GM18861 (cell line): ENCODE measurements at regions not wholly inside any gene's neighbourhood (a gene's known extent, or its start where the extent isn't known, plus 50 kb on each side); places are given as distances from the start of the nearest gene placed in this dataset.
"Not testable (repeated sequence)": the region's sequence is repeated elsewhere in the genome, so short reads cannot be mapped to it uniquely, and the experiment has no call there.

ENCODE experiments used
- ATAC-seq: cut with Tn5 transposase; IDR thresholded peaks from one replicate; pipeline ENCODE4 v1.9.1; 2021; ENCODE audit not compliant: unreplicated experiment

DNA sequence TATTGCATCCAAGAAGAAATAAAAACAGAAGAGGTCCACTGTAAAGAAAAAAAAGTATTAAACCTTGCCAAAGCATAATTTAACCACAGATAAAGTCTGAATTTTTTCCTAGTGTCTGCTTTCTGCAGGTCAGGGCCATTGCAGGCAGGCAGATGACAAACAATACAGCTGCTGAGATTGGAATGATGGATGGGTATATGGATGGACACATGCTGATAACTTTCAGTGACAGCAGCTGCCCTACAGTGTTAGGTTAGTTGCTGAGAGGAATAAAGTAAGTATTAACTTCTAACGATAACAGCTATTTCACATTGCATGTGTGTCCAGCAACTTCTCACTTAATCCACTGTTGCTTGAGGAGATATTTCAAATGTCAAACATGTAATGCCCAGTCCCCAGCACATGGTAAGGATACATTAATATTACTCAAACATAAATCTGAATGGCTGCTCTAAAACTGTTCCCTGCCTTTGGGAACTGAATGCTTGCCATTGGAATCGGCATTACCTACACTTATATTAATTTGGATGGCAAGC, 515.3 kb downstream of the RMST start:
- ATAC-seq, result no peak

DNA sequence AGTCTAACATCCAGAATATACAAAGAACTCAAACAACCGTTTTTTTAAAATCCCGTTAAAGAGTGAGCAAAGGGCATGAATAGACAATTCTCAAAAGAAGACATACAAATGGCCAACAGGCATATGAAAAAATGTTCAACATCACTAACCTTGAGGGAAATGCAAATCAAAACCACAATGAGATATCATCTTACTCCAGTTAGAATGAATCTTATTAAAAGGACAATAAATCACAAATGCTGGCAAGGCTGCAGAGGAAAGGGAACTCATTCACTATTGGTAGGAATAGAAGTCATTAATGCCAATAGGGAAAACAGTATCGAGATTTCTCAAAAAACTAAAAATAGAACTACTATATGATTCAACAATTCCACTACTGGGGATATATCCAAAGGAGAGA, 520.1 kb downstream of the RMST start:
- ATAC-seq, result no peak

DNA sequence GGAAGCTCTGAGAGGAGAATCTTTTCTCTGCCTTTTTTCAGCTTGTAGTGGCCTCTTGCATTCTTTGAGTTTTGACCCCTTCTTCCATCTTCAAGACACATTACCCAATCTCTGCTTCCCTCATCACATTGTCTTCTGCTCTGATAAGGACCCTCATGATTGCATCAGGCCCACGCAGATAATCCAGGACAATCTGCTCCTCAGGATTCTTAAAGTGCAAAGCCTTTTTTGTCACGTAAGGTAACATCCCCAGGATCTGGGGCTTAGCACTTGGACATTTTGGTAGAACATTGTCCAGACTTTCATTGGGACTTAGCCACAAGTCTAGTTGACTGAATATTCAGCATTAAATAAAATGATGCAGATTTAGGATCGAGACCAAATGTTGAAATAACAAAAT, 521.2 kb downstream of the RMST start:
- ATAC-seq, result no peak

DNA sequence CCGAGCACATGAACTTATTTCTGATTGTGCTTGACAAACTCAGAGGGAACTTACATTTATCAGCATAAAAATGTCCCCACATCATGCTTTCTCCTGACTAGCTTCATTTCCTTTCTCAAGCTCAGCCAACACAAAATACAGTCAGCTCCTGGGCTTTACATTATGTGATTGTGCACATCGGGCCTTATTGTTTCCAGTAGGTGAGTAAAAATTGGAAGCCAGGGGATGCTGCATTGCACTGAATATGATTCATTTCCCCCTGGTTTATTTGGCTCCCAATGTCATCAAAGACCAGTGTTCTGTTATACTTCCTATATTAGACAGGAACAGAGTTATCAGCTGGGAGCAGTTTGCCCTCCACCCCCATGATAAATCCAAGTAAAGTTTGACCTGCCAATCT, 521.8 kb downstream of the RMST start:
- no peak for ATAC-seq

DNA sequence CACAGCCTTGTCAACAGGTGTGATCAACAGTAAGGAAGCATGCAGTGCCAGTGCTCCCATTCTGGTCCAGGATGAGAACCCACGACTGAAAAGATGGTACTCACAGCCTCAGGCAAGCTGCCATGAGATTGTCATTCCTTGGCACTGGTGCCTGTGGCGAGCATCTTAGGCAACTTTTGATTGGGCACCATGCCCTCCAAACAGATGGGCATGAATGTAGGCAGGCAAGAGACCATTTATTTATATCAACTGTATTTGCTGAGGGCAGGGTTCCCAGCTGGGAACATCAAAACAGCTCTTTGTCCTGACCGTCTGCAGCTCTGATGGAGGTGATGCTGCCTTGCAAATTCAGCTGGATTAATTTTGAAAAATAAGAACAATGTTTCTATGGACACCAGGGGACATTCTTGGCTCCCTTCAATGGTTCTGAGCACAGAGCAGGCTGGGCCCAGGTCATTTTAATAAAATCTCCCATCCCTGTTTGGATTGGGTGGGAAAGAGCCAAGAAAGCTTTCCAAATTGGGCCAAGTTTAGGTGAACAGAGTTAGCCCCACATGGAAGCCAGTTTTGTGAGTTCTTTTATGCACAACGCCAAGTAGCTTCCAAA, 522.5 kb downstream of the RMST start:
- no peak for ATAC-seq

DNA sequence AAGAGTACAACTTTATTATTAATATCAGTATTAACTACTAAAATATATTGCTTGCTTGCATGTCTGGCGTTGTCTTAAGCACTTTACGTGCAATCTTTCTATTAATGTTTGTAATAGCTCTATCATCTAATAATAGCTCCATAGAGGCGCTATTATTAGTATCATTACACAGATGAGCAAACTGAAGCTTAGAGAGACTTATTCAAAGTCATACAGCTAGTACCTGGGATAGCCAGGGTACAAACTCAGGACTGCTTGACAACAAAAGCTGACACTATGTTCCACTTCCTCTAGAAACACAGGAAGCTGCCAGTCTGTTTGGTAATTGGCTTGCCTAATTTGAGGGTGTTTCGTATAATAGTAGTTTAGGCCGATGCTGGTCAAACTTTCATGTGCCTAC, 523.2 kb downstream of the RMST start:
- ATAC-seq, result no peak

DNA sequence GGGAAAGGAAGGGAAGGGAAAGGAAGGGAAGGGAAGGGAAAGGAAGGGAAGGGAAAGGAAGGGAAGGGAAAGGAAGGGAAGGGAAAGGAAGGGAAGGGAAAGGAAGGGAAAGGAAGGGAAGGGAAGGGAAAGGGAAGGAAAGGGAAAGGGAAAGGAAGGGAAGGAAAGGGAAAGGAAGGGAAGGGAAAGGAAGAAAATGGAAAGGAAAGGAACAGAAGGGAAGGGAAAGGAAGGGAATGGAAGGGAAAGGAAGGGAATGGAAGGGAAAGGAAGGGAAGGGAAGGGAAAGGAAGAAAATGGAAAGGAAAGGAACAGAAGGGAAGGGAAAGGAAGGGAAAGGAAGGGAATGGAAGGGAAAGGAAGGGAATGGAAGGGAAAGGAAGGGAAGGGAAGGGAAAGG, 526.0 kb downstream of the RMST start:
- not testable (repeated sequence) for ATAC-seq

DNA sequence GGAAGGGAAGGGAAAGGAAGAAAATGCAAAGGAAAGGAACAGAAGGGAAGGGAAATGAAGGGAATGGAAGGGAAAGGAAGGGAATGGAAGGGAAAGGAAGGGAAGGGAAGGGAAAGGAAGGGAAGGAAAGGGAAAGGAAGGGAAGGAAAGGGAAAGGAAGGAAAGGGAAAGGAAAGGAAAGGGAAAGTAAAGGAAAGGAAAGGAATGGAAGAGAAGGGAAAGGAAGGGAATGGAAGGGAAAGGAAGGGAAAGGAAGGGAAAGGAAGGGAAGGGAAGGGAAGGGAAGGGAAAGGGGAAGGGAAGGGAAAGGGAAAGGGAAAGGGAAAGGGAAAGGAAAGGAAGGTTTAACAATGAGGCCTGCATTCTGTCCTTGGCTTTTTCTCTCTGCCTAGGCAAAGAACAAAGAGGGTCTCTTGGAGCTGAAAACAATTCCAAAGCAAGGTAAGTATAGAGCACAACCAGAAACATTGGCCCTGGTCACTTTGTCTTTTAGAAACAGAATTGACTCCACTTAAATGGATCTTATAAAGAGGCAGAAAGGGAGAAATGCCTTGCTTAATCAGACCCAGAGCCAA, 525.9 kb upstream of the TMPO start:
- no peak for ATAC-seq

DNA sequence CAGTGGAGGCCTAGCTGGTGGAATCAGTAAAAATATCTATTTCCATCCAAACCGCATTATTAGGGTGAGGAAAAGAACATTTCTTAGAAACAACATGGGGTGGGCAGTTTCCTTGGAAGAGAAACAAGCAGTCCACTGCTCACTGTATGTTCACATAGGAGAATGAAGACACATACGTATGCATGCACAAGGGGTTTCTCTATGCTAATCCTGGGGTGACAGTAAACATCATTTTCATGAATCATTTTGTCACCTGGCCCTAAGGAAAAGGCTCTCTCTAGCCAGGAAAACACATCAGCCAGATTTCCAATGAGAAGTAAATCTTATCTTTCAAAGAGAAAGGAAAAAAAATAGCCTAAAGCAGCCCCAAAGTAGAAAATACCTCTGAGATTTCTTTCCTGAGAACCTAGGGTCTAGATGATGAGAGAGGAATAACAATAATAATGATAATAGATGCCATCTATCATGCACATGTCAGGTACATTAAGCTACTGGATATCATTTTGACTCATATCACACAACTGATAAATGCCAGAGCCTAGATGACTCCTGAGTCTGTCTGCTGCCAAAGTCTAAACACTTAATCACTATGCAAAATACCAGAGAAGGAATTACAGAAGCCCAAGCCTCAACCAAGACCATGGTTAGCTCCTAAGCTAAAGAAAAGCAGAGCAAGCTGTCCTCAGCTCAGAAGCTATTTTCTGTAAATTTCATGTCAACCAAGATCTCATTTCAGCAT, 520.5 kb upstream of the TMPO start:
- ATAC-seq, result no peak

DNA sequence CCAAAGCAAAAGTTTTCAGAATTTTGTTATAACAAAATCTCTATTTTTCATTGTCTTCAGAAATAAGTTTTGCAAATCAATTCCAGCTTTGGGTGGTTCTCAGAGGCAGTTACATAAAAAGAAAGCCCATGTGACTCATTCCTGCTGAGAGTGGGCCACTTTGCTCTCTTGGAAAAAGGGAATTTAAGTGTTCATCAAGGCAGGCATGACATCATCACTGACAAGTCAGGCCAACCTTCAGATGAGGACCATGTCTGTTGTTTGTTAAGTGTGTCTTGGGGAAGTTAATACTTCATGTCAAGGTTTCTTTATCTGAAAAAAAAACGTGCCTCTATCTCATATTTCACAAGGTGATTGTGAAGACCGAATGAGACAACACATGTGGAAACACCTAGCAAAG, 519.8 kb upstream of the TMPO start:
- no peak for ATAC-seq

DNA sequence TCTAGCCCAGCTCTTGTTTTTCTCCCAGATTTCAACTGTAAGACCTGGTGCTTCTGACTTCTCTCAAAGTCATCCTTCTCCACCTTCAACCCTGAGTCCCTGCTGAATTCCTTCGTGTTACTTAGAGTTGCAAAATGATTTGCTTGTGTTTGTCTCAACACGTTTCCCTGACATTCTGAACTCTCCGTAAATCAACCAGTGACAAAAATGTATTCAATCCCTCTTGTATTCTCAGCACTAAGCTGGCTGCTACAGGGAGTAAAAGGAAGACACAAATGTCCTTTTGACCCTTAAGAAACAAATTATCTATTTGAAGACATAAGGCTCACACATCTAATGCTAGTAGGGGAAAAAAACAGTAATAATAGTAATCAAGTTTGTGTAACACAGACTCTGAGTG, 514.0 kb upstream of the TMPO start:
- ATAC-seq, result no peak

DNA sequence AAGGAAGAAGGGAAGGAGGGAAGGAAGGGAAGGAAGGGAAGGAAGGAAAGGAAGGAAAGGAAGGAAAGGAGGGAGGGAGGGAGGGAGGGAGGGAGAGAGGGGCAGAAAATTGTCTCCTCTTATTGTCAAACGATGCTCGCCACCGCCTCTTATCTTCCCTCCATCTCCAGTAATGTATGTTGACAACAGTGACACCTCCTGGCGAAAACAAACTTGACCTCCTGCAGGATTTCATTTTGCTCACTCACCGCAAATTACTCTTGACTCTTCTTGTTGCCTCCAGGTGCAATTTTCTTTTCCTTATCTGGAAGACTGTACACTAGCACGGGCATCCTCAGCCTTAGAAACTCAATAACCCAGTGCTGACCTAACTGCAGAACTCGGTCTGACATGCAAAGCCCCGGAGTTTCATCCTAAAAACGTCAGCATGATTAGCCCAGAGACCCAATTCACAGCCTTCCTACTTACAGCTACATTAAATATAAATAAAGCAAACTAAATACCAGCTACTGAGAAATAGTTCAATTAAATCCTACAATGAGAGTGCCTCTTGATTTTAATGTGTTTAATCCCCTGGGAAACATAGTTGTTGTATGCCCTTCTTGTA, 512.4 kb upstream of the TMPO start:
- ATAC-seq, result peak; percentile 72

DNA sequence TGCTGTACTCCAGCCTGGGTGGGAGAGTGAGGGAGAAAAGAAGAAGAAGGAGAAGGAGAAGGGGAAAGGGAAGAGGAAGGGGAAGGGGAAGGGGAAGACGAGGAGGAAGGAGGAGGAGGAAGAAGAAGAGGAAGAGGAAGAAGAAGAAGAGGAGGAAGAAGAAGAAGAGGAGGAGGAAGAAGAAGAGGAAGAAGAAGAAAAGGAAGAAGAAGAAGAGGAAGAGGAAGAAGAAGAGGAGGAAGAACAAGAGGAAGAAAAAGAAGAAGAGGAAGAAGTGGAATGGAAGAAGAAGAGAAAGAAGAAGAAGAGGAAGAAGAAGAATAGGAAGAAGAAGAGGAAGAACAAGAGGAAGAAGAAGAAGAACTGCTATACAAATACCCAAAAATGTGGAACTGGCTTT, 507.4 kb upstream of the TMPO start:
- no peak for ATAC-seq

DNA sequence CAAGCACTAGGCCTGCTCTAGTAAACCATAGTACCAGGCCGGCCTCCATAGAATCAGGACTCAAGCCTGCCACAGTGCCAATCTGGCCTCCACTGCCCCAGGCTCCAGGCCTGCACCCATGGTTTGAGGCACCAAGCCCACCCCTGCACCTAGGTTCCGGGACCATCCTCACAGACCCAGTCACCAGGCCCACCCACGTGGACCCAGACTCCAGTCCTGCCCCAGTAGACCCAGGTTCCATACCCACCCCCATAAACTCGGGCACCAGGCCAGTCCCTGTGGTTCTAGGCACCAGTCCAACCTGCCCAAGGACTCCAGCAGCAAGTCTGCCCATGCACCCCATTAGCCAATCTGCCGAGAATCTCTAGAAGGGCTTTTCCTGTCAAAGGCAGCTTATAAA, 501.8 kb upstream of the TMPO start:
- ATAC-seq, result no peak

DNA sequence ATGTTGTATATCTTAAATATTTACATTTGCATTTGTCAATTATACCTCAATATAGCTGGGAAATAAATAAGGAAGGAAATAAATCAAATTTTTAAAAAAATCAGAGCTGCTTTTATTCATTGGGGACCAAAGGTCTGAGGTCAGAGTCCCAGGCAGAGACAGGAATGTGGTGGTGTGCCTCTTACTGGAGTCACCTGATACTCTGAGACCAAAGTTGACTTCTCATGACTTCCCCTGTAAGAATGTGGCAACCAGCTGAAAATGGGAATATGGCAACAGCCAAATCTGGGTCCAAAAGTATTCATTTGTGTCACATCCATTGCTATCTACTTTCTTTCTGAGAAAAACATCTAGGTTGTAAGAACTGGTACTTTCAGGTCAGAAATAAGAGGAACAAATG, 496.6 kb upstream of the TMPO start:
- no peak for ATAC-seq

DNA sequence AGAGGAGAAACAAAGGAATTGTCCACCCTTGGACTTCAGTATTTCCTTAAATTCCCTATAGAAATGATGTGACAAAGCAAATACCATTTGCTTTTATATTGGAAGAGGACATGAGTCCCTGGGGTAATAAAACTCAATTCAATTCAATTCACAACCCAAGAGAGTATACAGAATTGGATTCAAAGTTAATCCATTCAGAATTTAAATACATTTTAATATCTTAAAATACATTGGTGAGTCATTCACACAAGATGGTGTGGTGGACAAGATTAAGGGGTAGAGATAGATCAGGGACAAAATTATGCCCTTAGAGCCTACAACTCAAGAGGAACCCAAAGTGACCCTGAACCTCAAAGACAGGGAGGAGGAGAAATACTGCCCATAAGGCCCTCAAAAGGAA, 495.0 kb upstream of the TMPO start:
- no peak for ATAC-seq

DNA sequence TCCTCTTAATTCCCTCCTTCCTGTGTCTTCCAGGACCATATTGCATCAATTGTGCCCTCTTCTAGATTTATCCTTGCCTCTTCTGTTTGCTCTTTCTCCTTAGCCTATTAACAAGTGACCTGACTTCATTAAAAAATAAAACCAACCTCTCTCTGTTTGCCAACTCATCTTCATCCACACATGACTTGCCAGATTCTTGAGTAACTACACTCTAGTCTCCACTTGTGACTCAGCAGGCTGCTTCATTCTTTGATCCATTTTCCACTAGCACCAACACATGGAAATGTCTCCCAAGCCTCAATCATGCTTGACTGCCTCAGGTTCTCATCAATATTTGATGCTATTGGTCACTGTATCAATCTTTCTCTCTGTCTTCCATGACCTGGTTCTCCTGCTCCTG, 492.4 kb upstream of the TMPO start:
- no peak for ATAC-seq

DNA sequence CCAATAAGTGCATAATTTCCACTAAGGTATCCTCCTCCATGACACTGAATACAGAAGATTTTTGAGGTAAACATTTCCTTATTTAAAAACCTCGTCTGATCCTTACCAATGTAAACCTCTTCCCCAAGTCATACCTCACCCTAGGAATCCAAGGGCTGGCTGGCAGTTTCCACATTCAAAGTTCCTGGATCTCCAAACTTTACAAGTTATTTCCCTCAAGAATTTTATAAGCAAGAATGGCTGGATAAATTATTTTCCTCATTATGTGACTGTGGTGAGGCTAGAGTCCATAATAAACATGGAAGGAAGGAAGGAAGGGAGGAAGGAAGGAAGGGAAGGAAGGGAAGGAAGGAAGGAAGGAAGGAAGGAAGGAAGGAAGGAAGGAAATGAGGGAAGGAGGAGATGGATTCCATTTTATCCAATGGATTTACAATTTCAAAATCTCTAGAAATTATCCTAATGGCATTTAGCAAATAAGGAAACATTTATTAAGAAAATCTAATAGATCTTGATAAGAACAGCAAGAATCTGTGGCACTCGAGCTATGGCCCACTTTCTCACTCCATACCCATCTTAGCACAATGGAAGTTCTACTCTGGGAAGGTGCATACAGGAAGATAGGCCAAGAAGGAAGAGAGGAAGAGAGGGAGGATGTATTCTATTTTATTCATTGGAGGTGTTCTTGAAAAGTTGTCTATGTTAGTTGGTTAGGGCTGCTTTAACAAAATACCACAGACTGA, 477.8 kb upstream of the TMPO start:
- ATAC-seq, result no peak

DNA sequence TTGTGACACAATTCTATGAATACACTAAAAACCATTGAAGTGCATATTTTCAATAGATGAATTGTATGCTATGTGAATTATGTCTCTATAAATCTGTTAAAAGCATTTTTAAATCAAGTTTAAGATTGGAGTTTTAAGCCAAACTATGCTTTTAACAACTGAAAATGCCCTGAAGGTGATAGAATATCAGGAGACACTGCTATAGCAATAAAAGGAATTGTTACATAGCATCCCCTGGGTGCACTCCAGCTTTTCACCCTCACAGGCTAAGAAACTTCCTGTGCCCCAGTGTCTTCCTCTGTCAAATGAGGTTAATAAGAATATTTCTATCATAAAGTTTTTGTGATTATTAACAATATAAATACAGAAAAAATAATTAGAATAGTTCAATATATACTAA, 472.7 kb upstream of the TMPO start:
- ATAC-seq, result no peak

DNA sequence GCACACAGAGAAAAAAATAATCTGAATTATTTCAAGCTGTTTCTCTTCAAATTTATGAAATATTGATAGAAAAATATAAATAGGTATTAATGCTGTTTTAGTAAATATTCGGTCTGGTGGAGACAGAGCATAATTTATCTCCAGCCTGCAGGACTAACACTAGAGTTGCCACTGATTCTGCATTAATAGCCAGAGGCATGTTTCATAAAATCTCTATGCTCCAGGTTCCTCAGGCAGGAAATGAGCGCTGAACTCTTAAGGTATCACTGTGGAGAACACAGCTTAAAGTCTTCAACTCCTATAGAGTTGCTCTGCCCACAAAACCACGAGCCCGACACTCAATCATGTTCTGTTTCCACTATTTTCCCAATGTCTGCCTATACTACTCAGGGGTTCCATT, 470.0 kb upstream of the TMPO start:
- ATAC-seq, result no peak

DNA sequence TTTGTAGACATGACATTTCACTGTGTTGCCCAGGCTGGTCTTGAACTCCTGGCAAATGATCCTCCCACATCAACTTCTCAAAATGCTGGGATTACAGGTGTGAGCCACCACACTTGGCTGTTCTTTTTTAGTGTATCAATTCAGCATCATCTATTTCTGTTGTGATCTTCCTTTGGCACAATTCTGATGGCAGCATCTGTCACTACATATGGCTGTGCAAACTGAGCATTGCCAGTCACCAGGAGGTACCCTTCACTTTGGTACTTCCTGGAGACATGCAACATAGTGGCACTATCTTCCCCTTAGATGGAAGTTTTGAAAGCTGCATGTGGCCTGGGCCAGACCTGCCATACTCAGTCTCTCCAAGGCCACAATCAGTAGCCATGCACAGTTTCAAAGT, 467.1 kb upstream of the TMPO start:
- ATAC-seq, result no peak
